ENCODE measurements at regions not wholly inside any gene's neighbourhood (a gene's known extent, or its start where the extent isn't known, plus 50 kb on each side); places are given as distances from the start of the nearest gene placed in this dataset.

- no peak for DNase-seq
Measured at GRCh38 chr3:106365061-106365691, 496.4 kb upstream of the CBLB start.

- no peak for DNase-seq
Measured at GRCh38 chr3:106366352-106366751, 497.5 kb upstream of the CBLB start.

- no peak for DNase-seq
Measured at GRCh38 chr3:106367496-106367895, 498.7 kb upstream of the CBLB start.

- DNase-seq: no peak
Measured at GRCh38 chr3:106371221-106371970, 502.6 kb upstream of the CBLB start.

GRCh38 chr3:106371971-106372805 is 503.4 kb upstream of the CBLB start:
- no peak for DNase-seq

GRCh38 chr3:106372806-106373190 is 504.0 kb upstream of the CBLB start:
- no peak for DNase-seq

DNA sequence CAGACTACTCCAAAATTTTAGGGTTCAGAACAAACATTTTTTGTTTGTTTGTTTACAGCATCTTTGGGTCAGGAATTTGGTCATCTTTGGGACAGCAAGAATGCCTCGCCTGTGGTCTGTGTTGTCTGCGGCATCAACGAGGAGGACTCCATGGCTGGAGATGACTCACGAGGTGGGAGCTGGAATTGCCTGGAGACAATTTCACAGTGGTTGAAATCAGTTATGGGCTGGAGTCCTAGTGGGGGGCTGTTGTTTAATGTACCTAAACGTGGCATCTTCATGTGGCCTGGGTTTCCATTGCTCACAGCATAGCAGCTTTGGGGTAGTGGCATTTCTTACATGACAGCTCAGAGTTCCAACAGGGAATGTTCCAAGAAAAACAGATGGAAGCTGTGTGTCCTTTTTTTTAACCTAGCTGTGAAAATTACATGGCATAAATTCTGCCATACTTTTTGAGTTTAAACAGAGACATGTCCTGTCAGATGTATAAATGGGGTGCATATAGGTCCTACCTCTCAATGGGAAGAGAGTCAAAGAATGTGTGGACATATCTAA is 507.3 kb upstream of the CBLB start:
- no peak for DNase-seq

DNA sequence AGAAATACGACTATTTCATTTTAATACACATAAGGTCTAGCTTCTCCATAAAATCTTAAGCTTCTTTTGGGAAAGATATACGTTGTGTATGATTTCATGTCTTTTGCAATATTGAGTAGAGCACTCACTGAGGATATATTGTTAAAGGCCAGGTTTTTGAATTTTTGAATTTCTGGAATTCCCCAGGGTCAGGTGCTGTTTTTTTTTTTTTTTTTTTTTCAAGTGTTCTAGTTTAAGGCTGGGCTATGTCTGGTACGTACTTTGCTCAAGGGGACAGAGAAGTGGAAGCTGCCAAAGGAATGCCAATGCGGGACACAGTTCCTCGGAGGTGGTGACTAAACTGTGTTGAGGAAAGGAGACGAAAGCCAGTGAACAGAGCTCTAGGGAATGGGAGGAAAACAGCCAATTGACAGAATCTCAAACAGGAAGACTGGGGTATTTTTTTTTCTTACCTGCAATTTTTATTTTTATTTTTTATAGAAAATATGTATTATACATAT is 510.5 kb upstream of the CBLB start:
- DNase-seq: no peak

- no peak for DNase-seq
Measured at GRCh38 chr3:106380232-106380631, 511.4 kb upstream of the CBLB start.

DNA sequence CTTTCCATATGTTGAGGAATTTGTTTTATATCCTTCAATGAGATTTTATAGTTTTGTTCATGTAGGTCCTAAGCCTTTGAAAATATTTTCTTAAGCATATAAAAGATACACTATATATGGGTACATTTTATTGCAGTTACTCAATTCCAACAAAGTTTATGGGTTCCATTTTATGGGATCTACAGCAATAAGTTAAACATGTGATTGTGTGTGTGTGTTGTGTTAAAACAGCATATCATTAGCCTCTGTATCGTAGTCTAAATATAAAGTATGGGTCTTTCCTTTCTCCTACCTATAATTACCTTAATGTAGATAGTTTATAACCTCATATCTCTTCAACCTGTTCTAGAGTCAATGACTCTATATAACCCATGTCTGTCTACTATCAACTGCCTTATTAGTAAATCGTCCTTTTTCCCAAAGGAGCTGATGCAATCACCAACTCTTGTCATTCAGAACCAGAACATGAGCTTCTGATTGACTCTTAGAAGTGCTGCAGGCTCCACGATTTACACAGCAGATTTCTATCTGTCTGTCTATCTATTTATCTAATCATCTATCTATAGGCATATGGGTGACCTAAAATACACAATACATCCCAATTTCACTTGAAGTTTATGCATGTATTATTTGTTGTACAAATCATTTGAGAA is 512.6 kb upstream of the CBLB start:
- DNase-seq: no peak

- no peak for DNase-seq
Measured at GRCh38 chr3:106381939-106382335, 513.1 kb upstream of the CBLB start.

GRCh38 chr3:106386050-106386449 is 517.2 kb upstream of the CBLB start:
- no peak for DNase-seq

GRCh38 chr3:106392915-106393314 is 524.1 kb upstream of the CBLB start:
- DNase-seq: no peak

- no peak for DNase-seq
Measured at GRCh38 chr3:106397006-106397405, 528.2 kb upstream of the CBLB start.

- DNase-seq: no peak
Measured at GRCh38 chr3:106398891-106399600, 530.2 kb upstream of the CBLB start.

- DNase-seq: no peak
Measured at GRCh38 chr3:106399761-106400160, 530.9 kb upstream of the CBLB start.

GRCh38 chr3:106401666-106402490 is 533.1 kb upstream of the CBLB start:
- no peak for DNase-seq

DNA sequence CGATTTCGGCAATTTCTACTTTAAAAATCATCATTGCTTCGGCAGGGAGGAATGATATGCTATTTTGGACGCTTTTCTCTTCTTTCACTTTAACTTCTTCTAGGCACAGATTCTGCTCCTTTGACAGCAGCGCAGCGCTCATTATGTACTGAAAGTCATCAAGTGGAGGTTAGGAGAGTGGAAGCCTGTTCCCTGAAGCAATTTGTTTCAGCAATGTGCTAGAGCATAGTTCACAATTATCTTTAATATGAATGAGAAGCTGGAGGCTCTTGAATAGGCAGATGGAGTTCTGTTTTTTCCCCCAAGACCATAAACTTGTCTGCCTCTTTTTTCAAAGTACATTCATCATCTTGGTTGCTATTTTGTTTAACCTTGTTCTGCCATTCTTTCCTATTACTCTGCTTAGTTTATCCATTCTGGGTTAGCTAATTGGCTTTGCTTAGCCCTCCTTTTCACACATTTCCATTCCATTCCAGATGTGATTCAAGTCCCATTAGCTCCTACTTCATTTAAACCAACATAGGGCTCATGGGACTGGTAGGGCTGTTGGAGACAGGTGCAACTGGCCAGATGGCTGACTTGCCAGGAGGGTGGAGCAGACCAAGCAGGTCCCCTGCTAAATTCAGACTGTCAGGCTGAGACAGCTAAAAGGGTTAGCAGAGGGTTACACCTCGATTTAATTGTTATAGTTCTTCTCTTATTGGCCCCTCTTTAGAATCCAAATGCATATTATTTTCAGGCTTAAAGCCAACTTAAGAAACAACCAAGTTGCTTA is 534.7 kb upstream of the CBLB start:
- no peak for DNase-seq

DNA sequence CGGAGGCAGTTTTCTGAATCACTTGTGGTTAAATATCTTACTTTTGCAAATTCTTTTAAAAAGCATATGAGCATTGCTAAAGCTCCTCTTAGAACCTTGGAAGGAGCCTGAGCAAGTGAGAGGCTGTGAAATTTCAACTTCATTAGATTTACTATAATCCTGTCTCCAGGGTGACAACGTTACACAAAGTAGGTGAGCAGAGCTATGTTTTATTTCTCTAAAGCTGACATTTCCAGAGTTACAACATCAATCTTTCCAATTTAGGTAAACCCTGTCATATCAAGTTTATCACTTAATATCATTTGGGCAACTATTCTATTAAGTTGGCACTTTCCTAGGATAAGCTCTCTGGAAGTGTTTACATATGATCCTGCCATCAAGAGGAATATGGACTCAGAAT is 544.9 kb upstream of the CBLB start:
- DNase-seq: no peak

GRCh38 chr3:106420628-106421027 is 551.8 kb upstream of the CBLB start:
- DNase-seq: no peak
